Kidney tubule cell (primary cell): ENCODE measurements at regions not wholly inside any gene's neighbourhood (a gene's known extent, or its start where the extent isn't known, plus 50 kb on each side); places are given as distances from the start of the nearest gene placed in this dataset.
"Not testable (repeated sequence)": the region's sequence is repeated elsewhere in the genome, so short reads cannot be mapped to it uniquely, and the experiment has no call there.

Experiments used
- DNase-seq: peaks from one replicate; pipeline ENCODE4 v3.0.0-alpha.2; 2018; ENCODE audit warnings: low spot score

DNA sequence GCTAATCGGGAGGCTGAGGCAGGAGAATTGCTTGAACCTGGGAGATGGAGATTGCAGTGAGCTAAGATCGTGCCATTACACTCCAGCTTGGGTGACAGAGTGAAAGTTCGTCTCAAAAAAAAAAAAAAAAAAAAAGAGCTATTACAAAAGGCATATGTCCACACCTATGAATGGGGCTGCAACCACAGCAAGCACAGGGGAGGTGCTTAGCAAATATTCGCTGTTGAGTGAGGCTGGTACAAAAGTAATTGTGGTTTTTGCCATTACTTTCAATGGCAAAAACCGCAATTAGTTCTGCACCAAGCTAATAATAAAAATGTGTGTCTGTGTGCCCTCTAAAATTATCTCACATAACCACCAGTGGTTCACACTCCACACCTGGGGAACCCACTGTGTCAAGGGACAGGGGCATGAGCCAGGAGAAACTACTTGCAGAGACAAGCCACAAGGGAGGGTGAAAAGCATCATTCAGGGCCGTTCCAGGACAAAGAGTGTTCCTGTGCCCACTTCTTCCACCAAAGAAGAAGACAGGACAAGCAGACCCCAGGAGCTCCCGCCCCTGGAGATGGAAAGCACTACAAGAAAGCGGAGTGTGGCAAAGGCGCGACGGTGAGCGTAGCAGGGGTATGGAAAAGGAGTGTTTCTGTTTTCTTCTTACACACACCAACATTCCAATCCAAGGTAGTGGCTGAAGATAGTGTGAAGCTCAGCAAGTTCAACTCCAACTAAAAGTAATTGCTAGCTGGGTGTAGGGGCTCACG is 84.4 kb upstream of the CNEP1R1 start:
- no peak for DNase-seq

DNA sequence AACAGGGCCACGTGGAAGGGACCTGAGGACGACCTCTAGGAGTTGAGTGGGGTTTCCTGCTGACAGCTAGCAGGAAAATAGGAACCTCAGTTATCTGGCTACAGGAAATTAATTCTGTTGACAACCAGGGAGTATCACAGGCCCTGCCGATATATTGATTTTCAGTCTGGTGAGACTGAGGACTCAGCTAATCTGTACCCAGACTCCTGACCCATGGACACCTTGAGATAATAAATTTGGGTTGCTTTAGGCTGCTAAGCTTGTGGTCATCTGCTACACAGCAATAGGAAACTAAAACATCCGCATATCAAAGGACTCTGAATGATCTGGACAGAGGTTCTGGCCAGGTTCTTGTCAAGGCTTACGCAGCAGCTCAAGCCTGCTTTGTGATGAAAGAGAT is 80.8 kb upstream of the CNEP1R1 start:
- DNase-seq, result no peak

DNA sequence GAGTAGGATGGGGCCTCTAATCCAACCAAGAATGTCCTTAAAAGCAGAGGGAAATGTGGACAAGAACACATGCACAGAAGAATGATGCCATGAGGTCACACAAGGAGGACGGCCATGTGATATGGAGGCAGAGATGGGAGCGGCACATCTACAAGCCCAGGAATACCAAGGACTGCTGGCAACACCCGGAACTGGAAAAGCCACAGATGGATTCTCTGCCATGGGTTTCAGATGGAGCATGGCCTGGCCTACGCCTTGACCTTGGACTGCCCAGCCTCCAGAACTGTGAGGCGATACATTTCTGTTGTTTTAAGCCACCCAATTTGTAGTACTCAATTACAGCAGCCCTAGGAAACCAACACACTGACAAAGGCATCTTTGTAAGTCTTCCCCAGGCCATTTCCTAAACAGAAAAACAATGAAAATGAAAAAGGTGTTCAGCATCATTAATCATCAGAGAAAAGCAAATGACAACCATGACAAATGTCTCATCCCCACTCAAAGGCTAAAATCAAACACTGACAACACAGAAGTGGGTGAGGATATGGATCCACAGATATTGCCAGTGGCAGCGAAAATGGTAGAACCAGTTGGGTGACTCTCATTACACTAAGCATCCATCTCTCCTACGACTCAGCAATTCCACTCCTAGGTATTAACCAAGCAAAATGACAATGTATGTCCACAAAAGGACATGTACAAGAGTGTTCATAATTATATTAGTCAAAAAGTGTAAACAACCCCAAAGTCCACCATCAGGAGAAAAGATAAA is 76.9 kb upstream of the CNEP1R1 start:
- DNase-seq, result no peak

DNA sequence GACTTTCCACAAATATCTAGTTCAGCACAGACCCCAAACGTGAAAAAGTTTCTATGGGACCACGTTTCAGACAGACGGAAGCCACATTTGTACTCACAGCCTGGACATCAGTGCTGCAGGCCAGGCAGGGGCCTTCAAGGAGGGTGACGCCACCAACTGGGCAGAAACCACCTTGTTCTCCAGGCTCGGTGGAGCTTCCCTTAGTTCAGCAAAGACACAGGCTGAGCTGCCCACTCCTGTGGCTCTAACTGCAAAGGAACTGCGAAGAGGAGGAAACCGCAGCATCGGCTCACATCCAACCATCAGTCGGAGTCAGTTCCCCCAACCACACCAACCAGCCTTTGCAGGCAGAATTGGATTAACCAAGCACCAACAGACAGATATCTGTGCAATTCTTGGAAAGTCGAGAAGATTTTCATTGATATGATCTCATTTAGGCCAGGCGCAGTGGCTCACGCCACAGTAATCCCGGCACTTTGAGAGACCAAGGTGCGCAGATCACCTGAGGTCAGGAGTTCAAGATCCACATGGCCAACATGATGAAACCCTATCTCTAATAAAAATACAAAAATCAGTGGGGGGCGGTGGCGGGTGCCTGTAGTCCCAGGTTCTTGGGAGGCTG is 73.3 kb upstream of the CNEP1R1 start:
- DNase-seq, result no peak

DNA sequence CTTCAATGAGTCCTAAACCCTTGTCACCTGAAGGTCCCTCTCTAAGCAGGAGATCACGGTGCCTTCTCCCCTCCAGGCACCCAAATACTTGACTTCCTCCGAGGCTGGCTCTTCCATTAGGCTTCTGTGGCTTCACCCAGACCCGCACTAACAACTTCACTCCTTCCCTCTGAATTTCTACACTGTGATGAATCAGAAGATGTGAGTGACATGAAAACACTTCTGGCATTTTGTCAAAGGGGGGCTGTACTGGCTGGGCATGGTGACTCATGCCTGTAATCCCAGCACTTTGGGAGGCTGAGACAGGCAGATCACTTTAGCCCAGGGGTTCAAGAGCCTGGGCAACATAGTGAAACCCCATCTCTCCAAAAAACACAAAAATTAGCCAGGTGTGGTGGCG is 72.6 kb upstream of the CNEP1R1 start:
- peak; percentile 71 for DNase-seq

DNA sequence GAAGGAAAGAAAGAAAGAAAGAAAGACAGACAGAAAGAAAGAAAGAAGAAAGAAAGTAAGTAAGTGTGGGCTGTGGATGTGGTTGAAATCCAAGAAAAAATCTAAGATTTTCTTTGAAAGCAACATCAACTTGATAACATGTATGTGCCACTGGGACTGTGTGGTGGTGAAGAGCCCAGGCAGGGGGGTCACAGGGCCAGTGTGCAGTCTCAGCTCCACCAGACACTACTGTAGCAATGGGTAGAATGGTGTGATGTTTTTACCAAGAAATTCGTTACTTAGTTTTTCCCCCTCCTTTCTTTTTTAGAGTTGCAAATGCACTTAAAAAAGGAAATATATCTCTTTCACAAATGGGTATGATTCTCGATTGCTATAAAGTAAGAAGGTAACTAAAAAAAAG is 71.9 kb upstream of the CNEP1R1 start:
- no peak for DNase-seq

DNA sequence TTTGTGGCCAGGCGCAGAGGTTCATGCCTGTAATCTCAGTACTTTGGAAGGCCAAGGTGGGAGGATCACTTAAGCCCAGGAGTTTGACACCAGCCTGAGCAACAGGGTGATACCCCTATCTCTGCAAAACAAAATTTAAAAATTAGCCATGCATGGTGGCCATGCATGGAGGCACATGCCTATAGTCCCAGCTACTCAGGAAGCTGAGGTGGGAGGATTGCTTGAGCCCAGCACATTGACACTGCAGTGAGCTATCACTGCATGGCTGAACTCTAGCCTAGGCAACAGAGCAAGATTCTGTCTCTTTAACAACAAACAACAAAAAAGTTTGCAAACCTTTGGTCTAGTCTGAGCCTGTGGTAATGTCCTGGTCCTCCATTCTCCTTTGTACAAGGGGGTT is 69.2 kb upstream of the CNEP1R1 start:
- no peak for DNase-seq

DNA sequence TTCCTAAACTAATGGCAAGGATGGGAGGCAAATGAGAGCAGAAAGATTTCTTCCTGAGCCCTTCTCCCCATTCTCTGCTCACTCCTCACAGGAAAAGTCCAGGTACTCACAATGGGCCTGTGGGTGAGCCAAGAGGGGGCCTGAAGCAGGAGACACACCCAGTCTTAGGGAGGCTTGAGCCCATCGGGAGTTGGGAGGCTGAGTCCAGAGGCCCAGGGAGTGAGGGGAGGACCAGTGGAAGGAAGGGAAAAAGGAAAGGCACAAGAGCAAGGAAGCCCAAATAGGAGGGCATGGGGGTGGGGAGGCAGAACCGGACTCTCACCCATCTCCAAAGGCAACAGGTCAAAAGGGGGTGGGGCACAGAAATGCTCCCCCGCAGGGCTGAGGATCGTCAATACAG is 68.1 kb upstream of the CNEP1R1 start:
- no peak for DNase-seq

DNA sequence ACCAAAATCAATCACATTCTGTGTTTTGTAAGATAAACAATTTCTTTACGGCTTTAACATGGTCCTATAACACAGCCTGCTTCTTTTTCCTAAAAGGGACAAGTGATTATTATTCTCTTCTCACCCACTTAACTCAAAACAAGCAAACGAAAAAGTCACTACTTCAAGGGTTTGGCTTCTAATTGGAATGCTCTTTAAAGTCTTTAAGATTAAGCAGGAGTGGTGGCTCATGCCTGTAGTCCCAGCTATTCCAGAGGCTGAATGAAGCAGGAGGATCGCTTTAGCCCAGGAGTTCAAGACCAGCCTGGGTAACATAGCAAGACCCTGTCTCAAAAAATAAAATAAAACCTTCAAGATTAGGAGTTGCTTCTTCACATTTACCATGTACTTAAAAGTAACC is 66.6 kb upstream of the CNEP1R1 start:
- DNase-seq, result no peak

DNA sequence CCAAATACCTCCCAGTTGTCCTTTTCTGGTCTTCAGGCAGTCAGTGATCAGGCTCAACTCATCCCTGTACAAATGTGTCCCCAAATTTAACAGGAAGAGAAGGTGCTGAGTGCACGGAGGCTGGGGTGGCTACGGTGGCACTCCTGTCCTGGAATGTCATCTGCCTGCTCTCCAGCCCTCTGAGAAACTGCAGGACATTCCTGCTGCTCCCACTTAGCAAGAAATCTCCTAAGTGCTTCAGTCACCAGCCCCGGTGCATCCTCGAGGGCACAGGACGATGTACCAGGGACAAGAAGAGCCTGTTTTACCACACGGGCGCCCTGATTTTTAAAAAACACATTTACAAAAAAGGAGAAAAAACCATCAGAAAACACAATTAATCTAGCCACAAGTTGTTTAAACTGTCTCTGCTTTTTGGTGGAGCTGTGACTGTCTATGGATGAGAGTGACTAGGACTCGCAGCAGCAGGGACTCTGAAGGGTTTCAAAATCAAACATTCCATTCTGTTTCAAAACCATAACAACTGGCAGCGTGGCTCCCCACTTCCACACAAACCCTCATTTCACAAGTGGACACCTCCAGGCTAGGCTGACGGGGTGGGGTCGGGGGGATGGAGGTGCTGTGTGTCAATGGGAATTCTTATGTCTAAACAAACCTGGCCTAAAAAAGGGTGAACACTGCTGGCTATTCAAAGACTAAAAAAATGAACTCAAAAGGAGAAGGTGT is 65.3 kb upstream of the CNEP1R1 start:
- DNase-seq, result no peak

DNA sequence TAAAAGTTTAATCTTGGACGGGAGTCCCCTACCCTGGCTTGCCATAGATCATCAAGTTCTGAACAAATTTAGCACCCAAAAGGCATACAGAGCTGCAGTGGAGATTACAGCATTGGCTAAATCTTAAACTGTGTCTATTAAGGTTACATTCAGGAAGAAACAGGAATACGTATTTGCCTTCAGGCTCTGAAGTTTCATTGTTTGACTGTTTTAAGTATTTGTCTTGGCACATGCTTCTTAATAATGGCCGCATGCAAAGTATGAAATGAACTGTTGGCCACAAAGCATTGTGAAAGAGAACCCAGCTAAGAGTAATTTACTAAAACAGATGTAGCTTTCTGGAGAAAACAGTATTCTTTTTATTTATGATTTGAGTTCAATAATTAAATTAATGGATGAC is 63.9 kb upstream of the CNEP1R1 start:
- no peak for DNase-seq

DNA sequence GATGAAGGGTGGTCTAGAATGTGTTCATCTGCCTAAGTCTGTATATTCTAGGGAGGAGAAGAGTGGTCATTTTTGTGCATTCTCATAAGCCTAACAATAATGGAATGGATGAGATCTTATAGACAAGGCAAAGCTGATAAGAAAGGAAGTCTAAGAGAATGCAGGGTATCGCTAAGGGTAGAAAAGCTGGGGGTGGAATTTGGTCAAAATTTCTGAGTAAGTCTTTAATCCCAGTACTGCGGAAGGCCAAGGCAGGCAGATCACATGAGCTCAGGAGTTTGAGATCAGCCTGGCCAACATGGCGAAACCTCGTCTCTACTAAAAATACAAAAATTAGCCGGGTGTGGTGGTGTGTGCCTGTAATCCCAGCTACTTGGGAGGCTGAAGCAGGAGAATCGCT is 62.5 kb upstream of the CNEP1R1 start:
- not testable (repeated sequence) for DNase-seq

DNA sequence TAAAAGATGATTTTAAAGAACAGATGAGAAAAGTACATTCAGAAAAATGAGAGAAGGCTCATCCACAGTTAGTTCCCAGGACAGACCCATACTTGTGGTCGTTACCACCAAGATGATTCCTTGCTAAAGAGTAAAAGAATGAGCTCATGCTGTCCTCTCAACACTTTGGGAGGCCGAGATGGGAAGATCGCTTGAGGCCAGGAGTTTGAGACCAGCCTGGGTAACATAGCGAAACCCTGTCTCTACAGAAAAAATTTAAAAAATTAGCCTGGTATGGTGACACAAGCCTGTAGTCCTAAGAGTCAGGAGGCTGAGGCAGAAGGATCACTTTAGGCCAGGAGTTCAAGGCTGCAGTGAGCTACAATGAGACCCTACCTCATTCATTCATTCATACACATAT is 60.7 kb upstream of the CNEP1R1 start:
- DNase-seq, result no peak

DNA sequence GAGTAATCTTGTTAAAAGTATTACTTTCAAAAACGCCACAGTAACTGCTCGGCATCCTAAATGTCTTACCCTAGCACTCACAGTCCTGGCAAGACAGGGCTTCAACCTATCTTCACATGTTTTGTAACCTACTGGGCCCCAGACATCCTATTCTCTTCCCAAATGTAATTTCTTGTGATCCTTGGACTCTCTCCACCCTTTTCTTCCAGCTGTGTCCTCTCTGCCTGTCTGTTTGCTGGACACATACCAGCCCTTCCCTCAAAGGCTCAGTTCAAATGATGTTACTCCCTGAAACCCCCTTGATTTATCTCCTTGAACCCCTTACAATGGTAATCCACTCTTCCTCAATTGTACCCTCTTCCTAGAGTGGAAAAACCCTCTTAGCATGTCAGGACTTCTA is 60.1 kb upstream of the CNEP1R1 start:
- DNase-seq, result no peak

DNA sequence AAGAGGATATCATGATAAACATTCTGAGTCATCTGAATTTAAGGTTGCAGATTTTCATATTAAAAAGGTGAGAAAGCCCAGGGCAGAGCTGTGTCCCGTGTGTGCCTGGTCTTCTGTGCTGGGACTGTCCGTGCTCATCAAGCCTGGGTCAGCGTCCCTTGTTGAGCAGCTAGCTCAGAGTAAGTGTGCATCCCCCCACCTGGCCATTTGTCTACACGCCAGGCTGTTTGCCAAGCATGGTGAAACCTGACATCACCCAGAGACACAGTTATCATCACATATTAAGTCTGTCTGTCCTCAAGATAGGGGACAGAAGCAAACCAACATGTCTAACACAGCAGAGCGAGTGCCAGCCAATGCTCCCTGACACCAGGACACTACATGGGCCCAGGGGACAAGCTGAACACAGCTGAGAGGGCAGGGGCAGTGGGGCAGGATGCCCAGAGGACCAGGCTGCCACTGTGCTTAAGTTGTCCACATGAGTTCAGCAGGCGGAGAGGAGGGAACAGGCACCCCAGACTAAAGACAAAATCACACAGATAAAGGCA is 57.9 kb upstream of the CNEP1R1 start:
- DNase-seq, result no peak

DNA sequence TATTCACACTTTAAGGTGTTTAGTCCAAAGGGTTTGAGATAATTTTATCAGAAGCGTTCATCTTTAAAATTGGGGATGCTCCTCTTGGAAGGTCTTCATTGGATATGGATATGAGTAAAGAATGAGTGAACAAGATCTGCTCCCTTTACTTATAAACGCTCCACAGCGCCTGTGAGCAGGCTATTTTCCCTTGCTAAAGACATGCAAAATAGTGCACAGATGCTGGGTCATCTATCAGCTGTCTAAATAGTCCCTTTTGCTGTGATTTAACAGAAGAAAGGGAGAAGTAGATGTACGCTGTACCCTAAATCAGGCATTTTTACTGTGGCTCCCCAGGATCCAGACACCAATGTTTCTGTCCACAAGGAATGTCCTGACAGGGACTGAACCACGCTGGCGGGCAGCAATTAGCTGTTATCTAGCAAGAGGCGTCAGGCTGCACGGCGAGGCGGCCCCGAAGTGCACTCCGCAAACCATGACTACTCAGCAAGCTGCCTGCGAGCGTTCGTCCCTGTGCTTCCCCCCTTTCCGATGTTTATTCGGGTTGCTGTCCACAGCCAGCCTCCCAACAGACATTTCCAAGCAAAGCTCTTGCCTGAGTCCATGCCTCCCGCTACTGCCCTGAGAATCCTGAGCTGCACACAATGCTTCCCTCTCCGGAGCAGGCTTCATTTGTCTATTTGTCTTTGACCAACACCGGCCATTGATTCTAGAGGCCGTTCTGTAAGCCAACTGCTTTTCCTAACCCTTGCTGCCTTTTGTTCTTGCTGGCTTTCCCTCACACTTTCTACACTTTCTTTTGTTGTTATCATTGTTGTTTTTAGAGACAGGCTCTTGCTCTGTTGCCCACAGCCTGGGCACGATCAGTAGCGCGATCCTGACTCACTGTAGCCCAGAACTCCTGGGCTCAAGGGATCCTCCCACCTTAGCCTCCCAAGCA is 55.7 kb upstream of the CNEP1R1 start:
- no peak for DNase-seq

DNA sequence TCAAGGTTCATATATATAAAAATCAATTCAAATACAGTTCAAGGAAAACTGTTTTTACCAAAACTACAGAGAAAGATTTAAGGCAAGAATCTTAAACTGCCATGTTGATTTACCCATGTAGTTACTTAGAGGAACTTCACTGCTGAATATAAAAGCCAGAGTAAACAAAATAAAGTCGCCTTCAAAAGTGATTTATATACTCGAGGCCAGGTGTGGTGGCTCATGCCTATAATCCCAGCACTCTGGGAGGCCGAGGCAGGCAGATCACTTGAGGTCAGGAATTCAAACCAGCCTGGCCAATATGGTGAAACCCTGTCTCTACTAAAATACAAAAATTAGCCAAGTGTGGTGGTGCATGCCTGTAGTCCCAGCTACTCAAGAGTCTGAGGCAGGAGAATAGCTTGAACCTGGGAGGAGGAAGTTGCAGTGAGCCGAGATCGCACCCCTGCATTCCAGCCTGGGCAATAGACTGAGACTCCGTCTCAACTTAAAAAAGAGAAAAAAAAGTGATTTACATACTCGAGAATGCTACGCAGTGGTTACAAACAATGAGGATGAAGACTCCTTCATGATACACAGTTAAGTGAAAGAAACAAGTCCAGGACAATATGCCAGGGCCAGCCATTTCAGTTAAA is 54.1 kb upstream of the CNEP1R1 start:
- DNase-seq, result peak; percentile 33

DNA sequence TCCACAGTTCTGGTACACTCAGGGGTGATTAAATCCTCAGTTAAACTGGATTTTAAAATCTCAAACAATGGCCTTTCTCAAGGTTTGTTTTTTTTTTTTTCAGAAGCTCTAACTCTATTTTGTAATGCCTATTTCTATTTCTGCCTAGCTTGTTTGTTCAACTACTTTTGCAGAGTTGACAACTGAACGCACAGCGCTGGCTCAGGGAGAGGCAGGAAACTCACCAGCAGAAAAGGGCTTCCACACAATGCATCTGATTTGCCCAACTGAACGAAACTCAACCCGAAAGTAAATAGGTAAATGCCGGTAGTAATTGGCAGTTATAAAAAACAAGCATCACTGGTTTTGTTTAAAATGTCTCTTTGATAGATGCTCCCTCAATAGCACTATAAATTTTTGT is 52.7 kb upstream of the CNEP1R1 start:
- DNase-seq, result no peak

DNA sequence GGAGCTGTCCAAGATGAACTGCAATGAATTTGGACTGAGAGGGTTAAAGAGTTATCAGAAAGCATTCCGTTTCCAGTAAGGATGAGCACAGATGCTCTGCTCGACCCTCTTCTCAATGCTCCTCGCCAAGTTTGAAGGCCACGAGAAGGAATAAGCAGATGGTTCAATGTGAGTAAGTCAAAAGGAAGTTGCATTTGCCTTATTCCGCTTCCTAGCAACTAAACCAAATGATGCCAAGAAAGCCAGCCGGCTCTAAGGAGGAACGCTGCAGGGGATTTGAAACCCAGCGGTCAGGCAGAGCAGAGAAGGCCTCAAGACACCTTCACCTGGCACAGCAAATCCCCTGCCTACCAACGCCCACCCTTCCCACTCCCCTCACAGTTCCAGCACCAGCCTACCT is 52.1 kb upstream of the CNEP1R1 start:
- no peak for DNase-seq
